K562 (cell line): ENCODE measurements at regions not wholly inside any gene's neighbourhood (a gene's known extent, or its start where the extent isn't known, plus 50 kb on each side); places are given as distances from the start of the nearest gene placed in this dataset.

Source experiments
- ATAC-seq: fragments of 200-7000 bp; cut with Tn5 transposase; 3 replicates; pipeline ENCODE4 v1.9.1; 2020; ENCODE audit warnings: moderate library complexity
- BruUV-seq: library from RNA; stranded (reverse); fragments of 400-500 nt; replicated peaks from 2 replicates; lab custom pipeline; 2021; lab: Mats Ljungman, UMichigan
- CTCF ChIA-PET: fragments of 300-600 bp; formaldehyde crosslinking; extraction: SDS; loops from one replicate; lab custom pipeline; 2021; ENCODE audit warnings: low intra/inter-chr PET ratio; lab: Yijun Ruan, JAX
- POLR2A ChIA-PET: fragments of 300-600, 350-650 bp; sonication (Branson Sonifier 250); formaldehyde crosslinking; extraction: SDS; loops from one replicate; lab custom pipeline; 2021; ENCODE audit warnings: antibody characterized with exemption, inconsistent platforms; lab: Yijun Ruan, JAX
- DNase-seq, 4 experiments: peaks; one replicate each; pipeline versions ENCODE4 v3.0.0 to v3.0.0-alpha.2; 2011 to 2018; ENCODE audit warnings: low spot score in 3 of 4, mixed read lengths in 3 of 4; ENCODE audit errors: extremely low read depth in 1 of 4
- FAIRE-seq: peaks from 2 replicates; lab custom pipeline; 2011; peaks lifted over from hg19 to GRCh38; lab: Jason Lieb, UNC
- H2AFZ ChIP-seq: 2 replicates; pipeline ENCODE4 v1.6.0; 2011; ENCODE audit warnings: low read depth, low read length, control low read depth, inconsistent platforms
- H3K27ac ChIP-seq: fragments of 200-600 bp; 3 replicates; pipeline ENCODE4 v1.8.0; 2011; ENCODE audit warnings: low read depth, mild to moderate bottlenecking, control low read depth, inconsistent platforms, low read length, moderate library complexity, mixed read lengths; ENCODE audit errors: extremely low read depth
- H3K27me3 ChIP-seq, 2 experiments: fragments of 300-600 bp in 1 of 2; 2 replicates in 1 of 2; 3 replicates in 1 of 2; pipeline versions ENCODE4 v1.6.0 to v1.8.0; 2011; ENCODE audit warnings: inconsistent platforms in 2 of 2, low read length in 2 of 2, mild to moderate bottlenecking in 1 of 2, mixed read lengths in 1 of 2, moderate library complexity in 1 of 2; ENCODE audit not compliant: control insufficient read depth in 2 of 2, insufficient read depth in 2 of 2
- H3K36me3 ChIP-seq: fragments of 300-600 bp; 3 replicates; pipeline ENCODE4 v1.8.0; 2011; ENCODE audit warnings: mild to moderate bottlenecking, low read length, inconsistent platforms; ENCODE audit not compliant: control insufficient read depth, insufficient read depth
- H3K4me1 ChIP-seq, 2 experiments: fragments of 200-600 bp in 1 of 2; replicated peaks in 1 of 2; 2 replicates in 1 of 2; 3 replicates in 1 of 2; pipeline versions ENCODE4 v1.5.1 to v1.8.0; 2011; ENCODE audit warnings: inconsistent platforms in 2 of 2, low read length in 2 of 2, mild to moderate bottlenecking in 1 of 2, mixed read lengths in 1 of 2, moderate library complexity in 1 of 2; ENCODE audit not compliant: control insufficient read depth in 2 of 2, insufficient read depth in 2 of 2
- H3K4me2 ChIP-seq: 2 replicates; pipeline ENCODE4 v1.6.1; 2011; ENCODE audit warnings: low read length, control low read depth, inconsistent platforms, mixed read lengths; ENCODE audit not compliant: insufficient read depth
- H3K4me3 ChIP-seq: fragments of 200-600 bp; sonication (generic), shearing (Covaris generic); 2 replicates; pipeline ENCODE4 v1.5.1; 2016; ENCODE audit warnings: control low read depth, inconsistent platforms
- H3K79me2 ChIP-seq: fragments of 200-600 bp; 3 replicates; pipeline ENCODE4 v1.8.0; 2011; ENCODE audit warnings: low read length, inconsistent platforms; ENCODE audit not compliant: control insufficient read depth, insufficient read depth
- H3K9ac ChIP-seq, 2 experiments: 2 replicates each; pipeline versions ENCODE4 v1.6.0 to v1.6.1; 2011; ENCODE audit warnings: low read depth in 2 of 2, low read length in 2 of 2, control low read depth in 1 of 2, inconsistent platforms in 1 of 2, mild to moderate bottlenecking in 1 of 2, mixed read lengths in 1 of 2; ENCODE audit not compliant: insufficient read depth in 1 of 2
- H3K9me1 ChIP-seq: one replicate; pipeline ENCODE4 v1.6.0; 2011; ENCODE audit warnings: inconsistent platforms, mild to moderate bottlenecking, low read length, moderate library complexity; ENCODE audit not compliant: control insufficient read depth, insufficient read depth
- H3K9me3 ChIP-seq: replicated peaks from 2 replicates; pipeline ENCODE4 v1.5.1; 2011; ENCODE audit warnings: low read depth, low read length, inconsistent platforms; ENCODE audit not compliant: control insufficient read depth, insufficient read depth
- H4K20me1 ChIP-seq: replicated peaks from 2 replicates; pipeline ENCODE4 v1.6.1; 2011; ENCODE audit warnings: low read length, inconsistent platforms, mixed read lengths; ENCODE audit not compliant: control insufficient read depth, insufficient read depth
- IRF2 ChIP-seq: sonication (generic); formaldehyde crosslinking; IDR thresholded peaks from 2 replicates; pipeline ENCODE4 v1.8.1; 2022; ENCODE audit warnings: mild to moderate bottlenecking, missing genetic modification reagents
- KHSRP ChIP-seq: fragments of 450-650 bp; IDR thresholded peaks from 2 replicates; pipeline ENCODE4 v1.6.1; 2017
- MECOM ChIP-seq: fragments of 250-450 bp; sonication (Bioruptor Pico); IDR thresholded peaks from 2 replicates; pipeline ENCODE4 v1.8.0; 2022; ENCODE audit warnings: inconsistent platforms
- PRPF4 ChIP-seq: fragments of 200-400 bp; formaldehyde crosslinking; IDR thresholded peaks from one replicate; pipeline ENCODE4 v1.6.1; 2017; ENCODE audit warnings: low read length, low read depth, mild to moderate bottlenecking; ENCODE audit not compliant: insufficient read depth, poor library complexity, severe bottlenecking
- TBL1XR1 ChIP-seq, 2 experiments: IDR thresholded peaks; 2 replicates each; pipeline ENCODE4 v1.6.1; 2012; ENCODE audit warnings: improper control_type of control experiment in 2 of 2, low read length in 2 of 2, mild to moderate bottlenecking in 1 of 2
- ZNF354B ChIP-seq: fragments of 250-450 bp; sonication (Bioruptor Pico); IDR thresholded peaks from 2 replicates; pipeline ENCODE4 v1.4.0; 2020
- ZNF384 ChIP-seq: IDR thresholded peaks from 2 replicates; pipeline ENCODE4 v1.6.1; 2012; ENCODE audit warnings: low read depth, low read length, improper control_type of control experiment
- ZNF79 ChIP-seq: fragments of 250-450 bp; sonication (Bioruptor Pico); IDR thresholded peaks from 2 replicates; pipeline ENCODE4 v1.4.0; 2020; ENCODE audit warnings: low read depth, mild to moderate bottlenecking, moderate library complexity
- WGBS: fragments of 100-300 bp; shearing (Covaris generic); methylation state at CpG from one replicate; pipeline ENCODE4 v1.1.6; 2016; ENCODE audit warnings: low coverage, mixed read lengths; ENCODE audit not compliant: insufficient coverage; ENCODE audit errors: missing lambda C conversion rate; 5-methylcytosine and 5-hydroxymethylcytosine counted together
- in situ Hi-C: fragments of 300-500 bp; cut with MboI; formaldehyde crosslinking; loops from 4 replicates; pipeline ENCODE4 v1.15.0; 2018; ENCODE audit warnings: inconsistent platforms, mixed read lengths
- intact Hi-C: fragments of 100-400 bp; cut with micrococcal nuclease; formaldehyde crosslinking; loops from 2 replicates; pipeline ENCODE4 v1.14.2; 2022
- TF ChIP-seq, protein P1 (sequence below): fragments of 450-650 bp; IDR thresholded peaks from 2 replicates; pipeline ENCODE4 v1.6.1; 2017; ENCODE audit warnings: mild to moderate bottlenecking, moderate library complexity
- TF ChIP-seq, protein P2 (sequence below): sonication (generic); formaldehyde crosslinking; IDR thresholded peaks from 2 replicates; pipeline ENCODE4 v1.8.0; 2022; ENCODE audit warnings: mild to moderate bottlenecking, missing genetic modification reagents
- TF ChIP-seq, protein P3 (sequence below), 2 experiments: fragments of 150-350 bp in 1 of 2; IDR thresholded peaks; 2 replicates each; pipeline ENCODE4 v1.6.1; 2012 to 2016; ENCODE audit warnings: low read depth in 2 of 2, low read length in 2 of 2, mild to moderate bottlenecking in 1 of 2, moderate library complexity in 1 of 2
- TF ChIP-seq, protein P4 (sequence below): IDR thresholded peaks from 2 replicates; pipeline ENCODE4 v1.6.1; 2012; ENCODE audit warnings: low read depth, low read length, improper control_type of control experiment, borderline replicate concordance

DNA sequence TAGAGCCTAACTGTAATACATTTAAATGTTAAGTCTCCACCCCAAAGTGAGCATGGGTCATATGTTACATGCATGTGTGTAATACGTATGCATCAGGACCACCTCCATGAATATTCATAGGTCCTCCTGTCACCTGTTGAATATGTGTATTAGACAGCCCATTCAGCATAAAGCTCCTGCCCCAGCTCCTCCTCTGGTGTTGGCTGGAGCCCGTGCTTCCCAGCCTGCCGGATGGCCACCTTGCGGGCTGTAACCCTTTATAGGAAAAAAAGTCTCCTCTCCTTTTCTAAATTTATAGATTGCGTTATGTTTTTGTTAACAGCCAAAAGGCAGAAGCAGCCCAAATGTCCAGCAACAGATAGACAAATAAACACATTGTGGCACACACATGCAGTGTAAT lies 299.5 kb downstream of the MED10 start:
- Histone ChIP-seq H3K79me2 (no peaks in the 10 kb centered on the region), H3K4me2 (no peak overlapping the region), H4K20me1 (0 out of 2 replicates have a peak, but pooled peaks cover 3% of the 10 kb centered on the region), H3K27ac (no peak overlapping the region), H3K9ac (no peak overlapping the region), H3K36me3 (no peaks in the 10 kb centered on the region), H3K4me3 (no peak overlapping the region), H3K9me1 (no peaks in the 10 kb centered on the region), H3K4me1 (no peaks in the 10 kb centered on the region), H2AFZ (no peak overlapping the region), H3K27me3 (peaks cover 0 to 20% of the 10 kb centered on the region in 2 experiments; a peak in 3 of 5 replicates), H3K9me3 (no peaks in the 10 kb centered on the region)
- ChIA-PET CTCF (no interaction called here), POLR2A (no interaction called here)
- FAIRE-seq (no peak), DNase-seq (no peak), ATAC-seq (no peak)
- in situ Hi-C loops (no loop called here), intact Hi-C loops (no loop called here)
- no TSS peak for BruUV-seq
- WGBS = 2% methylated on average over 5 of the region's 5 CpGs
- TF ChIP-seq, protein P1, sequence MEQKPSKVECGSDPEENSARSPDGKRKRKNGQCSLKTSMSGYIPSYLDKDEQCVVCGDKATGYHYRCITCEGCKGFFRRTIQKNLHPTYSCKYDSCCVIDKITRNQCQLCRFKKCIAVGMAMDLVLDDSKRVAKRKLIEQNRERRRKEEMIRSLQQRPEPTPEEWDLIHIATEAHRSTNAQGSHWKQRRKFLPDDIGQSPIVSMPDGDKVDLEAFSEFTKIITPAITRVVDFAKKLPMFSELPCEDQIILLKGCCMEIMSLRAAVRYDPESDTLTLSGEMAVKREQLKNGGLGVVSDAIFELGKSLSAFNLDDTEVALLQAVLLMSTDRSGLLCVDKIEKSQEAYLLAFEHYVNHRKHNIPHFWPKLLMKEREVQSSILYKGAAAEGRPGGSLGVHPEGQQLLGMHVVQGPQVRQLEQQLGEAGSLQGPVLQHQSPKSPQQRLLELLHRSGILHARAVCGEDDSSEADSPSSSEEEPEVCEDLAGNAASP = no peak
- TF ChIP-seq IRF2 (CRISPR knock-in tag) = no peak
- TF ChIP-seq, protein P2, sequence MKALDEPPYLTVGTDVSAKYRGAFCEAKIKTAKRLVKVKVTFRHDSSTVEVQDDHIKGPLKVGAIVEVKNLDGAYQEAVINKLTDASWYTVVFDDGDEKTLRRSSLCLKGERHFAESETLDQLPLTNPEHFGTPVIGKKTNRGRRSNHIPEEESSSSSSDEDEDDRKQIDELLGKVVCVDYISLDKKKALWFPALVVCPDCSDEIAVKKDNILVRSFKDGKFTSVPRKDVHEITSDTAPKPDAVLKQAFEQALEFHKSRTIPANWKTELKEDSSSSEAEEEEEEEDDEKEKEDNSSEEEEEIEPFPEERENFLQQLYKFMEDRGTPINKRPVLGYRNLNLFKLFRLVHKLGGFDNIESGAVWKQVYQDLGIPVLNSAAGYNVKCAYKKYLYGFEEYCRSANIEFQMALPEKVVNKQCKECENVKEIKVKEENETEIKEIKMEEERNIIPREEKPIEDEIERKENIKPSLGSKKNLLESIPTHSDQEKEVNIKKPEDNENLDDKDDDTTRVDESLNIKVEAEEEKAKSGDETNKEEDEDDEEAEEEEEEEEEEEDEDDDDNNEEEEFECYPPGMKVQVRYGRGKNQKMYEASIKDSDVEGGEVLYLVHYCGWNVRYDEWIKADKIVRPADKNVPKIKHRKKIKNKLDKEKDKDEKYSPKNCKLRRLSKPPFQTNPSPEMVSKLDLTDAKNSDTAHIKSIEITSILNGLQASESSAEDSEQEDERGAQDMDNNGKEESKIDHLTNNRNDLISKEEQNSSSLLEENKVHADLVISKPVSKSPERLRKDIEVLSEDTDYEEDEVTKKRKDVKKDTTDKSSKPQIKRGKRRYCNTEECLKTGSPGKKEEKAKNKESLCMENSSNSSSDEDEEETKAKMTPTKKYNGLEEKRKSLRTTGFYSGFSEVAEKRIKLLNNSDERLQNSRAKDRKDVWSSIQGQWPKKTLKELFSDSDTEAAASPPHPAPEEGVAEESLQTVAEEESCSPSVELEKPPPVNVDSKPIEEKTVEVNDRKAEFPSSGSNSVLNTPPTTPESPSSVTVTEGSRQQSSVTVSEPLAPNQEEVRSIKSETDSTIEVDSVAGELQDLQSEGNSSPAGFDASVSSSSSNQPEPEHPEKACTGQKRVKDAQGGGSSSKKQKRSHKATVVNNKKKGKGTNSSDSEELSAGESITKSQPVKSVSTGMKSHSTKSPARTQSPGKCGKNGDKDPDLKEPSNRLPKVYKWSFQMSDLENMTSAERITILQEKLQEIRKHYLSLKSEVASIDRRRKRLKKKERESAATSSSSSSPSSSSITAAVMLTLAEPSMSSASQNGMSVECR = no peak
- no peak for TF ChIP-seq ZNF354B (CRISPR knock-in tag)
- no peak for TF ChIP-seq MECOM (CRISPR knock-in tag)
- no peak for TF ChIP-seq ZNF79 (CRISPR knock-in tag)
- TF ChIP-seq, protein P3, sequence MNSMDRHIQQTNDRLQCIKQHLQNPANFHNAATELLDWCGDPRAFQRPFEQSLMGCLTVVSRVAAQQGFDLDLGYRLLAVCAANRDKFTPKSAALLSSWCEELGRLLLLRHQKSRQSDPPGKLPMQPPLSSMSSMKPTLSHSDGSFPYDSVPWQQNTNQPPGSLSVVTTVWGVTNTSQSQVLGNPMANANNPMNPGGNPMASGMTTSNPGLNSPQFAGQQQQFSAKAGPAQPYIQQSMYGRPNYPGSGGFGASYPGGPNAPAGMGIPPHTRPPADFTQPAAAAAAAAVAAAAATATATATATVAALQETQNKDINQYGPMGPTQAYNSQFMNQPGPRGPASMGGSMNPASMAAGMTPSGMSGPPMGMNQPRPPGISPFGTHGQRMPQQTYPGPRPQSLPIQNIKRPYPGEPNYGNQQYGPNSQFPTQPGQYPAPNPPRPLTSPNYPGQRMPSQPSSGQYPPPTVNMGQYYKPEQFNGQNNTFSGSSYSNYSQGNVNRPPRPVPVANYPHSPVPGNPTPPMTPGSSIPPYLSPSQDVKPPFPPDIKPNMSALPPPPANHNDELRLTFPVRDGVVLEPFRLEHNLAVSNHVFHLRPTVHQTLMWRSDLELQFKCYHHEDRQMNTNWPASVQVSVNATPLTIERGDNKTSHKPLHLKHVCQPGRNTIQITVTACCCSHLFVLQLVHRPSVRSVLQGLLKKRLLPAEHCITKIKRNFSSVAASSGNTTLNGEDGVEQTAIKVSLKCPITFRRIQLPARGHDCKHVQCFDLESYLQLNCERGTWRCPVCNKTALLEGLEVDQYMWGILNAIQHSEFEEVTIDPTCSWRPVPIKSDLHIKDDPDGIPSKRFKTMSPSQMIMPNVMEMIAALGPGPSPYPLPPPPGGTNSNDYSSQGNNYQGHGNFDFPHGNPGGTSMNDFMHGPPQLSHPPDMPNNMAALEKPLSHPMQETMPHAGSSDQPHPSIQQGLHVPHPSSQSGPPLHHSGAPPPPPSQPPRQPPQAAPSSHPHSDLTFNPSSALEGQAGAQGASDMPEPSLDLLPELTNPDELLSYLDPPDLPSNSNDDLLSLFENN (IDR thresholded peaks at IDR 0.05; ENCODE audit: low read depth in 2 of 2, low read length in 2 of 2) = no peak
- TF ChIP-seq PRPF4 = no peak
- TF ChIP-seq, protein P4, sequence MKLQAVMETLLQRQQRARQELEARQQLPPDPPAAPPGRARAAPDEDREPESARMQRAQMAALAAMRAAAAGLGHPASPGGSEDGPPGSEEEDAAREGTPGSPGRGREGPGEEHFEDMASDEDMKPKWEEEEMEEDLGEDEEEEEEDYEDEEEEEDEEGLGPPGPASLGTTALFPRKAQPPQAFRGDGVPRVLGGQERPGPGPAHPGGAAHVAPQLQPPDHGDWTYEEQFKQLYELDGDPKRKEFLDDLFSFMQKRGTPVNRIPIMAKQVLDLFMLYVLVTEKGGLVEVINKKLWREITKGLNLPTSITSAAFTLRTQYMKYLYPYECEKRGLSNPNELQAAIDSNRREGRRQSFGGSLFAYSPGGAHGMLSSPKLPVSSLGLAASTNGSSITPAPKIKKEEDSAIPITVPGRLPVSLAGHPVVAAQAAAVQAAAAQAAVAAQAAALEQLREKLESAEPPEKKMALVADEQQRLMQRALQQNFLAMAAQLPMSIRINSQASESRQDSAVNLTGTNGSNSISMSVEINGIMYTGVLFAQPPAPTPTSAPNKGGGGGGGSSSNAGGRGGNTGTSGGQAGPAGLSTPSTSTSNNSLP = no peak
- TF ChIP-seq ZNF384 = no peak
- no peak for TF ChIP-seq KHSRP
- no peak for TF ChIP-seq TBL1XR1 (IDR thresholded peaks at IDR 0.05; ENCODE audit: low read length in 2 of 2)
